ENCODE measurements at regions not wholly inside any gene's neighbourhood (a gene's known extent, or its start where the extent isn't known, plus 50 kb on each side); places are given as distances from the start of the nearest gene placed in this dataset.
"Not testable (repeated sequence)": the region's sequence is repeated elsewhere in the genome, so short reads cannot be mapped to it uniquely, and the experiment has no call there.

GRCh38 chr15:22258009-22258397, 177.7 kb downstream of the OR4M2 start:
- TF ChIP-seq CTCF (IDR thresholded peaks at IDR 0.05; ENCODE audit: low read depth, low read length, missing control alignments), result no peak
- no peak overlapping the region for H3K4me3 ChIP-seq (ENCODE audit: low read depth, low read length)
- DNase-seq (ENCODE audit: low read depth), result no peak

GRCh38 chr15:22258398-22259150, 178.2 kb downstream of the OR4M2 start:
- DNase-seq (ENCODE audit: low read depth), result no peak

GRCh38 chr15:22259151-22259750, 178.9 kb downstream of the OR4M2 start:
- DNase-seq (ENCODE audit: low read depth), result not testable (repeated sequence)

More at GRCh38 chr15:22258398-22259150, 178.2 kb downstream of the OR4M2 start:
- no peak overlapping the region for H3K4me3 ChIP-seq (ENCODE audit: low read depth, low read length)
- no peak for TF ChIP-seq CTCF (IDR thresholded peaks at IDR 0.05; ENCODE audit: low read depth, low read length, missing control alignments)

GRCh38 chr15:22259881-22260421, 179.6 kb downstream of the OR4M2 start:
- no peak for TF ChIP-seq CTCF (IDR thresholded peaks at IDR 0.05; ENCODE audit: low read depth, low read length, missing control alignments)
- no peak for DNase-seq (ENCODE audit: low read depth)
- no peak overlapping the region for H3K4me3 ChIP-seq (ENCODE audit: low read depth, low read length)

More at GRCh38 chr15:22259151-22259750, 178.9 kb downstream of the OR4M2 start:
- H3K4me3 ChIP-seq (ENCODE audit: low read depth, low read length), result not testable (repeated sequence)

GRCh38 chr15:22262613-22263020, 182.3 kb downstream of the OR4M2 start:
- H3K4me3 ChIP-seq (ENCODE audit: low read depth, low read length), result no peak overlapping the region
- no peak for TF ChIP-seq CTCF (IDR thresholded peaks at IDR 0.05; ENCODE audit: low read depth, low read length, missing control alignments)
- DNase-seq (ENCODE audit: low read depth), result no peak

GRCh38 chr15:22263738-22264137, 183.4 kb downstream of the OR4M2 start:
- DNase-seq (ENCODE audit: low read depth), result no peak
- TF ChIP-seq CTCF (IDR thresholded peaks at IDR 0.05; ENCODE audit: low read depth, low read length, missing control alignments), result no peak
- no peak overlapping the region for H3K4me3 ChIP-seq (ENCODE audit: low read depth, low read length)

- not testable (repeated sequence) for DNase-seq (ENCODE audit: low read depth); H3K4me3 ChIP-seq (ENCODE audit: low read depth, low read length)
These were observed 183.9 kb downstream of the OR4M2 start for GRCh38 chr15:22264272-22264671.

Data from GM12864 (cell line).